ENCODE measurements at regions not wholly inside any gene's neighbourhood (a gene's known extent, or its start where the extent isn't known, plus 50 kb on each side); places are given as distances from the start of the nearest gene placed in this dataset.

- CTCF ChIA-PET: interaction anchor here (1.4 kb wide), 1 partner anchor 9 kb away, joined by 4 read pairs; no protein-coding TSS in a partner anchor
- no peaks in the 10 kb centered on the region for H3K36me3 ChIP-seq (ENCODE audit: control insufficient read depth in 2 of 2, extremely low read depth in 1 of 2, insufficient read depth in 2 of 2, low read length in 2 of 2)
- dilution Hi-C loops (cut with MboI; ENCODE audit: extremely low pct_ligation_motif_present, low sequenced_read_pairs) (no loop called here), intact Hi-C loops (cut with micrococcal nuclease) (no loop called here)
- H3K4me3 ChIP-seq (replicated peaks in 1 of 3; ENCODE audit: insufficient read depth in 1 of 3, low read depth in 1 of 3, low read length in 3 of 3): no peak overlapping the region
- FAIRE-seq (no peak), DNase-seq (ENCODE audit: low read depth, low spot score) (no peak)
- H3K9me3 ChIP-seq (replicated peaks; ENCODE audit: control insufficient read depth, insufficient read depth, low read length): no peaks in the 10 kb centered on the region
- no peaks in the 10 kb centered on the region for H3K27me3 ChIP-seq (ENCODE audit: control insufficient read depth in 2 of 2, insufficient read depth in 2 of 2, low read length in 2 of 2)
- no peak overlapping the region for H3K9ac ChIP-seq (replicated peaks; ENCODE audit: extremely low read depth, insufficient read depth, low read length)
- no TSS peak for BruUV-seq (replicated peaks)
- no peak overlapping the region for H3K27ac ChIP-seq (ENCODE audit: insufficient read depth, low read depth, low read length)
- no peak overlapping the region for H2AFZ ChIP-seq (ENCODE audit: low read depth, low read length)
- no peak overlapping the region for H3K4me2 ChIP-seq (ENCODE audit: insufficient read depth, low read length)
- POLR2A ChIA-PET: no interaction called here
- H3K79me2 ChIP-seq (ENCODE audit: control insufficient read depth, insufficient read depth, low read length): no peaks in the 10 kb centered on the region
- no peak for TF ChIP-seq CTCF (IDR thresholded peaks at IDR 0.05; ENCODE audit: extremely low read depth in 1 of 2, insufficient read depth in 1 of 2, low read depth in 1 of 2, low read length in 2 of 2)
- no peak for TF ChIP-seq POLR2A (IDR thresholded peaks at IDR 0.05; ENCODE audit: low read depth, low read length)
- no peak for TF ChIP-seq MYC (IDR thresholded peaks at IDR 0.05; ENCODE audit: low read depth, low read length)
- TF ChIP-seq GATA2 (IDR thresholded peaks at IDR 0.05; ENCODE audit: insufficient read depth, insufficient read length, low read depth, low read length): no peak
- no peak for TF ChIP-seq EZH2 (IDR thresholded peaks at IDR 0.05; ENCODE audit: borderline replicate concordance, low read depth, low read length, severe bottlenecking)
- TF ChIP-seq JUN (IDR thresholded peaks at IDR 0.05; ENCODE audit: borderline replicate concordance, insufficient read depth, insufficient read length, low read depth): no peak
- TF ChIP-seq FOS (IDR thresholded peaks at IDR 0.05; ENCODE audit: borderline replicate concordance, insufficient read depth, low read length): no peak
- no peak for TF ChIP-seq MAX (IDR thresholded peaks at IDR 0.05; ENCODE audit: insufficient read depth, insufficient read length)
- no peak for TF ChIP-seq POLR2AphosphoS5 (IDR thresholded peaks at IDR 0.05; ENCODE audit: insufficient read depth, low read depth, low read length)
- no peaks in the 10 kb centered on the region for H4K20me1 ChIP-seq (replicated peaks; ENCODE audit: control insufficient read depth, extremely low read depth, insufficient read depth, low read length)
- no peaks in the 10 kb centered on the region for H3K4me1 ChIP-seq (ENCODE audit: control insufficient read depth, extremely low read depth, insufficient read depth, low read length)
- H3K9me1 ChIP-seq (replicated peaks; ENCODE audit: control insufficient read depth, extremely low read depth, insufficient read depth, low read length): no peaks in the 10 kb centered on the region
Measured at GRCh38 chr10:123563581-123563855, 102.6 kb upstream of the GPR26 start.
